IMR-90 (cell line): ENCODE measurements at regions not wholly inside any gene's neighbourhood (a gene's known extent, or its start where the extent isn't known, plus 50 kb on each side); places are given as distances from the start of the nearest gene placed in this dataset.

Source experiments
- ATAC-seq: fragments of 200-7000 bp; cut with Tn5 transposase; 2 replicates; pipeline ENCODE4 v1.9.1; 2020; ENCODE audit warnings: low read depth, mild to moderate bottlenecking, moderate library complexity
- BruUV-seq: library from RNA; stranded (reverse); fragments of 400-500 nt; replicated peaks from 2 replicates; lab custom pipeline; 2021; lab: Mats Ljungman, UMichigan
- CTCF ChIA-PET: fragments of 300-600 bp; formaldehyde crosslinking; extraction: SDS; loops from one replicate; lab custom pipeline; 2021; ENCODE audit warnings: antibody characterized with exemption; lab: Yijun Ruan, JAX
- POLR2A ChIA-PET: fragments of 300-600 bp; sonication (Branson Sonifier 250); formaldehyde crosslinking; loops from one replicate; lab custom pipeline; 2022; ENCODE audit warnings: antibody characterized with exemption; ENCODE audit not compliant: unreplicated experiment; lab: Charles Lee
- DNase-seq: peaks from one replicate; pipeline ENCODE4 v3.0.0; 2013
- H2AFZ ChIP-seq: replicated peaks from 2 replicates; pipeline ENCODE3; 2013; ENCODE audit warnings: low read length, mild to moderate bottlenecking; ENCODE audit not compliant: poor library complexity
- H2AK5ac ChIP-seq: 2 replicates; pipeline ENCODE4 v1.6.1; 2013; ENCODE audit warnings: low read depth, low read length, inconsistent platforms
- H2AK9ac ChIP-seq: replicated peaks from 2 replicates; pipeline ENCODE3; 2013; ENCODE audit warnings: mild to moderate bottlenecking, low read depth, low read length, moderate library complexity; ENCODE audit not compliant: poor library complexity
- H2BK120ac ChIP-seq: 2 replicates; pipeline ENCODE4 v1.6.1; 2013; ENCODE audit warnings: low read depth, low read length, inconsistent platforms
- H2BK15ac ChIP-seq: 3 replicates; pipeline ENCODE4 v1.6.1; 2013; ENCODE audit warnings: low read depth, low read length, inconsistent platforms
- H2BK20ac ChIP-seq: 2 replicates; pipeline ENCODE4 v1.6.1; 2013; ENCODE audit warnings: low read depth, mild to moderate bottlenecking, inconsistent platforms, low read length, moderate library complexity
- H2BK5ac ChIP-seq: 2 replicates; pipeline ENCODE4 v1.6.1; 2013; ENCODE audit warnings: mild to moderate bottlenecking, low read depth, low read length, inconsistent platforms; ENCODE audit not compliant: poor library complexity, severe bottlenecking
- H3K14ac ChIP-seq: replicated peaks from 2 replicates; pipeline ENCODE4 v1.6.1; 2013; ENCODE audit warnings: low read depth, low read length, inconsistent platforms
- H3K18ac ChIP-seq: 2 replicates; pipeline ENCODE4 v1.6.1; 2013; ENCODE audit warnings: low read depth, low read length, control low read depth
- H3K23ac ChIP-seq: 2 replicates; pipeline ENCODE4 v1.6.1; 2013; ENCODE audit warnings: low read depth, low read length, inconsistent platforms
- H3K27ac ChIP-seq: 2 replicates; pipeline ENCODE4 v1.5.1; 2013; ENCODE audit warnings: mild to moderate bottlenecking, control low read depth, low read length; ENCODE audit not compliant: insufficient read depth
- H3K27me3 ChIP-seq: 2 replicates; pipeline ENCODE4 v1.6.1; 2013; ENCODE audit warnings: low read length; ENCODE audit not compliant: control insufficient read depth, insufficient read depth
- H3K36me3 ChIP-seq: 2 replicates; pipeline ENCODE4 v1.6.1; 2013; ENCODE audit warnings: low read length, mixed read lengths; ENCODE audit not compliant: control insufficient read depth, insufficient read depth
- H3K4ac ChIP-seq: 2 replicates; pipeline ENCODE4 v1.6.1; 2013; ENCODE audit warnings: low read depth, low read length, inconsistent platforms
- H3K4me1 ChIP-seq: 2 replicates; pipeline ENCODE4 v1.6.1; 2013; ENCODE audit warnings: low read length, mixed read lengths; ENCODE audit not compliant: control insufficient read depth, insufficient read depth
- H3K4me2 ChIP-seq: 2 replicates; pipeline ENCODE4 v1.6.1; 2013; ENCODE audit warnings: low read depth, mild to moderate bottlenecking, control low read depth, low read length, moderate library complexity
- H3K4me3 ChIP-seq: 2 replicates; pipeline ENCODE4 v1.5.1; 2013; ENCODE audit warnings: low read depth, mild to moderate bottlenecking, control low read depth, low read length, moderate library complexity; ENCODE audit not compliant: insufficient read depth
- H3K56ac ChIP-seq: 2 replicates; pipeline ENCODE4 v1.6.1; 2013; ENCODE audit warnings: low read length, inconsistent platforms; ENCODE audit not compliant: insufficient read depth; ENCODE audit errors: extremely low read depth
- H3K79me1 ChIP-seq, 2 experiments: 2 replicates each; pipeline ENCODE4 v1.6.1; 2013; ENCODE audit warnings: low read length in 2 of 2, inconsistent platforms in 1 of 2, low read depth in 1 of 2
- H3K9ac ChIP-seq: 2 replicates; pipeline ENCODE4 v1.6.1; 2013; ENCODE audit warnings: low read depth, low read length, control low read depth
- H3K9me1 ChIP-seq: 2 replicates; pipeline ENCODE4 v1.6.1; 2013; ENCODE audit warnings: low read length, inconsistent platforms; ENCODE audit not compliant: insufficient read depth
- H3K9me3 ChIP-seq: 2 replicates; pipeline ENCODE4 v1.6.1; 2013; ENCODE audit warnings: low read length; ENCODE audit not compliant: control insufficient read depth, insufficient read depth
- H4K20me1 ChIP-seq: 2 replicates; pipeline ENCODE4 v1.6.1; 2013; ENCODE audit warnings: low read length, inconsistent platforms; ENCODE audit not compliant: insufficient read depth
- H4K5ac ChIP-seq: 2 replicates; pipeline ENCODE4 v1.6.1; 2013; ENCODE audit warnings: mild to moderate bottlenecking, low read depth, low read length, control low read depth
- H4K8ac ChIP-seq, 2 experiments: 2 replicates each; pipeline ENCODE4 v1.6.1; 2013; ENCODE audit warnings: low read depth in 2 of 2, low read length in 2 of 2, control low read depth in 1 of 2, inconsistent platforms in 1 of 2
- H4K91ac ChIP-seq: 2 replicates; pipeline ENCODE4 v1.6.1; 2013; ENCODE audit warnings: low read depth, low read length, inconsistent platforms; ENCODE audit not compliant: insufficient read depth
- BHLHE40 ChIP-seq: fragments of 150-350 bp; IDR thresholded peaks from 2 replicates; pipeline ENCODE4 v1.6.1; 2016; ENCODE audit warnings: mild to moderate bottlenecking, low read depth, low read length
- CEBPB ChIP-seq: IDR thresholded peaks from 2 replicates; pipeline ENCODE4 v1.6.1; 2012; ENCODE audit warnings: low read depth, low read length, improper control_type of control experiment
- CHD1 ChIP-seq: IDR thresholded peaks from 2 replicates; pipeline ENCODE4 v1.6.1; 2012; ENCODE audit warnings: low read depth, low read length, improper control_type of control experiment
- ELK1 ChIP-seq: fragments of 150-350 bp; IDR thresholded peaks from 2 replicates; pipeline ENCODE4 v1.6.1; 2016; ENCODE audit warnings: low read depth, mild to moderate bottlenecking, low read length, moderate library complexity, borderline replicate concordance
- FOS ChIP-seq: fragments of 150-350 bp; IDR thresholded peaks from 2 replicates; pipeline ENCODE4 v1.6.1; 2016; ENCODE audit warnings: low read depth, low read length
- MAFK ChIP-seq: IDR thresholded peaks from 2 replicates; pipeline ENCODE4 v1.6.1; 2012; ENCODE audit warnings: low read depth, low read length, improper control_type of control experiment
- MAZ ChIP-seq: IDR thresholded peaks from 2 replicates; pipeline ENCODE4 v1.6.1; 2012; ENCODE audit warnings: low read depth, mild to moderate bottlenecking, low read length, improper control_type of control experiment, moderate library complexity, borderline replicate concordance
- MXI1 ChIP-seq: IDR thresholded peaks from 2 replicates; pipeline ENCODE4 v1.6.1; 2012; ENCODE audit warnings: low read depth, mild to moderate bottlenecking, low read length, moderate library complexity, borderline replicate concordance
- NFE2L2 ChIP-seq: fragments of 150-350 bp; IDR thresholded peaks from 2 replicates; pipeline ENCODE4 v1.6.1; 2016; ENCODE audit warnings: low read depth, mild to moderate bottlenecking, low read length
- POLR2A ChIP-seq: IDR thresholded peaks from 2 replicates; pipeline ENCODE4 v1.6.1; 2012; ENCODE audit warnings: mild to moderate bottlenecking, low read depth, low read length
- RAD21 ChIP-seq: IDR thresholded peaks from 2 replicates; pipeline ENCODE4 v1.6.1; 2012; ENCODE audit warnings: low read length, improper control_type of control experiment
- RCOR1 ChIP-seq: IDR thresholded peaks from 2 replicates; pipeline ENCODE4 v1.6.1; 2012; ENCODE audit warnings: mild to moderate bottlenecking, low read length, improper control_type of control experiment; ENCODE audit not compliant: insufficient replicate concordance
- RFX5 ChIP-seq: IDR thresholded peaks from 2 replicates; pipeline ENCODE4 v1.8.0; 2012; ENCODE audit warnings: low read depth, mild to moderate bottlenecking, low read length, moderate library complexity
- SMC3 ChIP-seq: fragments of 150-350 bp; IDR thresholded peaks from 2 replicates; pipeline ENCODE4 v1.6.1; 2016; ENCODE audit warnings: low read depth, mild to moderate bottlenecking, antibody characterized with exemption, low read length, moderate library complexity
- USF2 ChIP-seq: fragments of 150-350 bp; IDR thresholded peaks from 2 replicates; pipeline ENCODE4 v1.6.1; 2017; ENCODE audit warnings: mild to moderate bottlenecking, antibody characterized with exemption, low read length, low read depth
- WGBS, 2 experiments: methylation state at CpG; one replicate each; pipeline versions ENCODE4 v1.1.5 to v1.1.7; 2013; ENCODE audit warnings: missing lambda C conversion rate in 2 of 2; ENCODE audit not compliant: insufficient read length in 1 of 2; ENCODE audit errors: extremely low coverage in 2 of 2; 5-methylcytosine and 5-hydroxymethylcytosine counted together
- dilution Hi-C: fragments of 300-500 bp; cut with HindIII; formaldehyde crosslinking; loops from one replicate; pipeline ENCODE4 v1.14.3; 2018; ENCODE audit warnings: low sequenced_read_pairs; ENCODE audit not compliant: unreplicated experiment
- in situ Hi-C: fragments of 300-500 bp; cut with MboI; formaldehyde crosslinking; loops from 3 replicates; pipeline ENCODE4 v1.14.3; 2019; ENCODE audit warnings: low sequenced_read_pairs, inconsistent platforms, mixed read lengths
- intact Hi-C: fragments of 100-400 bp; cut with micrococcal nuclease; formaldehyde crosslinking; loops from 2 replicates; pipeline ENCODE4 v1.10.0; 2022
- TF ChIP-seq, protein P1 (sequence below): conservative IDR thresholded peaks from 2 replicates; pipeline ENCODE4 v1.5.1; 2012; ENCODE audit warnings: mild to moderate bottlenecking, low read depth, low read length, improper control_type of control experiment

DNA sequence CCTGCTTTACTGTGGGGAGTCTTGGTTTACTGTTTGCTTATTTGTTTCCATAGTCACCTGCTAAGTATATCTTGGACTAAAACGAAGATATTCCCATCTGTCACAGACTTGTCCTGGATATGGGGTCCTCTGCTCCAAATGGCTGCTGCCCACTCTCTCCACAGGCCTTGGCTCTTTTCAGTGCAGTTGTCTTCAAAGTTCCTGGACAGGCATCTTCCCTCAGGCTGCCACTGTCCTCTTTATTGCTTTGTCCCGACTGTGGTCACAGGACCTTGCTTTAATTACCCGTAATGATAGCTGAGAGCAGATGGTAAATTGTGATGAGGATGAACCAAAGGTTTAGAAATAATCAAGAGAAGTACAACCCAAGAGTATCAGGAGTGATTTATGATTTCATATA, 713.9 kb upstream of the CCDC179 start:
- Histone ChIP-seq H2AK9ac (no peak overlapping the region), H3K79me1 (no peaks in the 10 kb centered on the region), H3K27ac (no peak overlapping the region), H3K9me3 (no peaks in the 10 kb centered on the region), H2BK120ac (no peak overlapping the region; the same call in 1 of the 2 replicates), H3K9ac (no peak overlapping the region), H2AFZ (no peak overlapping the region), H3K4me3 (no peak overlapping the region), H4K5ac (no peak overlapping the region), H4K91ac (no peak overlapping the region), H3K23ac (no peak overlapping the region), H2BK5ac (no peak overlapping the region), H3K14ac (no peak overlapping the region), H3K27me3 (no peaks in the 10 kb centered on the region), H3K4me1 (peaks cover 6% of the 10 kb centered on the region), H3K56ac (no peak overlapping the region), H4K8ac (no peak overlapping the region), H3K36me3 (no peaks in the 10 kb centered on the region), H3K9me1 (no peaks in the 10 kb centered on the region; the same call in 1 of the 2 replicates), H3K18ac (no peak overlapping the region), H3K4ac (no peak overlapping the region), H2AK5ac (no peak overlapping the region), H3K4me2 (no peak overlapping the region), H4K20me1 (no peaks in the 10 kb centered on the region), H2BK15ac (no peak overlapping the region), H2BK20ac (no peak overlapping the region)
- CTCF ChIA-PET = interaction anchor here (0.6 kb wide), 2 partner anchors 22 to 393 kb away, joined by 3 read pairs; no protein-coding TSS in a partner anchor
- no TSS peak for BruUV-seq
- dilution Hi-C loops (no loop called here), intact Hi-C loops (loop anchor here (10.0 kb wide), 1 partner anchor 181 kb away; no protein-coding TSS in a partner anchor), in situ Hi-C loops (no loop called here)
- TF ChIP-seq BHLHE40 (no peak), MAFK (no peak), RFX5 (no peak), NFE2L2 (no peak), ELK1 (no peak), RAD21 (no peak), MXI1 (no peak), POLR2A (no peak), SMC3 (no peak), FOS (no peak), USF2 (no peak), MAZ (no peak), CEBPB (no peak), CHD1 (no peak), RCOR1 (no peak)
- TF ChIP-seq, protein P1, sequence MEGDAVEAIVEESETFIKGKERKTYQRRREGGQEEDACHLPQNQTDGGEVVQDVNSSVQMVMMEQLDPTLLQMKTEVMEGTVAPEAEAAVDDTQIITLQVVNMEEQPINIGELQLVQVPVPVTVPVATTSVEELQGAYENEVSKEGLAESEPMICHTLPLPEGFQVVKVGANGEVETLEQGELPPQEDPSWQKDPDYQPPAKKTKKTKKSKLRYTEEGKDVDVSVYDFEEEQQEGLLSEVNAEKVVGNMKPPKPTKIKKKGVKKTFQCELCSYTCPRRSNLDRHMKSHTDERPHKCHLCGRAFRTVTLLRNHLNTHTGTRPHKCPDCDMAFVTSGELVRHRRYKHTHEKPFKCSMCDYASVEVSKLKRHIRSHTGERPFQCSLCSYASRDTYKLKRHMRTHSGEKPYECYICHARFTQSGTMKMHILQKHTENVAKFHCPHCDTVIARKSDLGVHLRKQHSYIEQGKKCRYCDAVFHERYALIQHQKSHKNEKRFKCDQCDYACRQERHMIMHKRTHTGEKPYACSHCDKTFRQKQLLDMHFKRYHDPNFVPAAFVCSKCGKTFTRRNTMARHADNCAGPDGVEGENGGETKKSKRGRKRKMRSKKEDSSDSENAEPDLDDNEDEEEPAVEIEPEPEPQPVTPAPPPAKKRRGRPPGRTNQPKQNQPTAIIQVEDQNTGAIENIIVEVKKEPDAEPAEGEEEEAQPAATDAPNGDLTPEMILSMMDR = no peak
- ATAC-seq (no peak), DNase-seq (no peak)
- POLR2A ChIA-PET = no interaction called here
- 100% methylated on average over 1 of the region's 3 CpGs; no CpG with 5 or more reads in 1 of the 2 experiments for WGBS, 2 experiments
